CD14-positive monocyte (primary cell): ENCODE measurements at regions not wholly inside any gene's neighbourhood (a gene's known extent, or its start where the extent isn't known, plus 50 kb on each side); places are given as distances from the start of the nearest gene placed in this dataset.

Experiments
- DNase-seq, 3 donors: peaks; one replicate each; pipeline ENCODE4 v3.0.0-alpha.2; 2011 to 2022
- H2AFZ ChIP-seq: 2 replicates; pipeline ENCODE4 v1.6.0; 2012; ENCODE audit warnings: mild to moderate bottlenecking, low read depth, low read length, inconsistent platforms; ENCODE audit not compliant: insufficient read depth, poor library complexity, severe bottlenecking
- H3K27ac ChIP-seq, 2 donors: 1 replicate in 1 of 2; 2 replicates in 1 of 2; pipeline ENCODE4 v1.5.1; 2012 to 2013; ENCODE audit warnings: low read length in 2 of 2, control low read depth in 1 of 2, inconsistent platforms in 1 of 2, low read depth in 1 of 2, mild to moderate bottlenecking in 1 of 2
- H3K27me3 ChIP-seq, 2 donors: one replicate each; pipeline versions ENCODE4 v1.6.0 to v1.6.1; 2011 to 2013; ENCODE audit warnings: low read length in 2 of 2; ENCODE audit not compliant: control insufficient read depth in 2 of 2, insufficient read depth in 2 of 2
- H3K36me3 ChIP-seq, 2 donors: replicated peaks in 1 of 2; 1 replicate in 1 of 2; 2 replicates in 1 of 2; pipeline versions ENCODE4 v1.5.1 to v1.6.1; 2012 to 2013; ENCODE audit warnings: low read length in 2 of 2, control low read depth in 1 of 2, inconsistent platforms in 1 of 2, mild to moderate bottlenecking in 1 of 2; ENCODE audit not compliant: insufficient read depth in 2 of 2, control insufficient read depth in 1 of 2
- H3K4me1 ChIP-seq, 2 donors: 1 replicate in 1 of 2; 2 replicates in 1 of 2; pipeline versions ENCODE4 v1.5.1 to v1.6.1; 2012 to 2013; ENCODE audit warnings: low read length in 2 of 2, control low read depth in 1 of 2, inconsistent platforms in 1 of 2, mild to moderate bottlenecking in 1 of 2, moderate library complexity in 1 of 2; ENCODE audit not compliant: insufficient read depth in 2 of 2, control insufficient read depth in 1 of 2
- H3K4me2 ChIP-seq: replicated peaks from 2 replicates; pipeline ENCODE3; 2012; ENCODE audit warnings: low read length, moderate library complexity, mild to moderate bottlenecking; ENCODE audit not compliant: poor library complexity, severe bottlenecking; ENCODE audit errors: extremely low read depth
- H3K4me3 ChIP-seq, 3 experiments: fragments of 200-600 bp in 1 of 3; sonication (generic) in 1 of 3; replicated peaks in 1 of 3; 1 replicate in 2 of 3; 2 replicates in 1 of 3; pipeline ENCODE4 v1.5.1; 2011 to 2013; ENCODE audit warnings: low read length in 3 of 3, mild to moderate bottlenecking in 3 of 3, control low read depth in 2 of 3, low read depth in 2 of 3, inconsistent platforms in 1 of 3, moderate library complexity in 1 of 3
- H3K79me2 ChIP-seq: 2 replicates; pipeline ENCODE4 v1.6.0; 2012; ENCODE audit warnings: mild to moderate bottlenecking, control low read depth, inconsistent platforms, low read length, moderate library complexity; ENCODE audit not compliant: insufficient read depth
- H3K9ac ChIP-seq: 2 replicates; pipeline ENCODE4 v1.6.0; 2017; ENCODE audit warnings: low read length, mild to moderate bottlenecking; ENCODE audit not compliant: insufficient read depth, poor library complexity, severe bottlenecking
- H3K9me3 ChIP-seq, 2 donors: replicated peaks in 1 of 2; 1 replicate in 1 of 2; 2 replicates in 1 of 2; pipeline versions ENCODE4 v1.5.1 to v1.6.1; 2012 to 2013; ENCODE audit warnings: low read length in 2 of 2, control low read depth in 1 of 2; ENCODE audit not compliant: control insufficient read depth in 1 of 2, insufficient read depth in 1 of 2
- H4K20me1 ChIP-seq: 2 replicates; pipeline ENCODE4 v1.6.0; 2012; ENCODE audit warnings: mild to moderate bottlenecking, low read length, control low read depth, moderate library complexity; ENCODE audit not compliant: insufficient read depth
- H3K27ac Mint-ChIP-seq, 7 donors: one replicate each; pipeline ENCODE4 v1.8.0; 2020; ENCODE audit warnings: mild to moderate bottlenecking in 7 of 7, mixed read lengths in 7 of 7, moderate library complexity in 6 of 7, inconsistent platforms in 2 of 7
- H3K27me3 Mint-ChIP-seq, 3 donors: one replicate each; pipeline ENCODE4 v1.8.0; 2021 to 2022; ENCODE audit warnings: low read depth in 3 of 3, mild to moderate bottlenecking in 3 of 3, mixed read lengths in 3 of 3, moderate library complexity in 3 of 3, inconsistent platforms in 1 of 3
- H3K36me3 Mint-ChIP-seq, 2 donors: one replicate each; pipeline ENCODE4 v1.8.0; 2020; ENCODE audit warnings: mixed read lengths in 2 of 2, inconsistent platforms in 1 of 2, mild to moderate bottlenecking in 1 of 2
- H3K4me1 Mint-ChIP-seq: one replicate; pipeline ENCODE4 v1.8.0; 2020; ENCODE audit warnings: mild to moderate bottlenecking, mixed read lengths
- H3K4me3 Mint-ChIP-seq, 2 donors: one replicate each; pipeline ENCODE4 v1.8.0; 2020; ENCODE audit warnings: mild to moderate bottlenecking in 2 of 2, mixed read lengths in 2 of 2, moderate library complexity in 1 of 2
- H3K9me3 Mint-ChIP-seq, 7 donors: one replicate each; pipeline ENCODE4 v1.8.0; 2020 to 2022; ENCODE audit warnings: mixed read lengths in 7 of 7, mild to moderate bottlenecking in 6 of 7, moderate library complexity in 6 of 7, inconsistent platforms in 2 of 7
- WGBS: methylation state at CpG from one replicate; pipeline ENCODE4 v1.1.5; 2013; ENCODE audit warnings: missing lambda C conversion rate; ENCODE audit not compliant: insufficient coverage; 5-methylcytosine and 5-hydroxymethylcytosine counted together
- intact Hi-C, 2 donors: fragments of 100-400 bp; cut with micrococcal nuclease; formaldehyde crosslinking; loops; one replicate each; pipeline versions ENCODE4 v1.15.0 to v1.15.1; 2023
- TF ChIP-seq, protein P1 (sequence below): fragments of 200-600 bp; IDR thresholded peaks from one replicate; pipeline ENCODE4 v1.8.0; 2022; ENCODE audit warnings: antibody characterized with exemption, mild to moderate bottlenecking

DNA sequence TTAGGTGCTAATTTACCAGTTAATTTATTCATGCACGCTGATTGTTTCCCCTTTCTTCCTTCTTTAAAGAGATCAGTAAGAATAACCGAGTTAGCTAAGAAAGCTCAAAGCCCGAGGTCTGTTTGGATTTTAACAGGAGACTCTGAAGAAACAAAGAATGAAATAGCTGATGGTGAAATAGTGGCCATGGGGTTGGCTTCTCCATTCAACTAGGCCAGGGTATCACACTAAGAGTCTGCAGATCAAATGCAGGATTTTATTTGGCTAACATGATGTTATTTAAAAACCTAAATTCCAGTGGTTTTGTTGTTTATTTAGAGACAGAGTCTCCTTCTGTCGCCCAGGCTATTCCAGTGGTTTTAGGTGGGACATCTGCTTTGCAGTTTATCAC, 65.2 kb upstream of the SYPL1 start:
- Mint-ChIP-seq H3K9me3 (peaks cover 0 to 1% (median 0%) of the 10 kb centered on the region in 7 donors), H3K4me3 (no peak overlapping the region), H3K27ac (peak overlapping the region in 1 of 7 donors; percentile 34), H3K27me3 (peaks cover 9 to 26% (median 12%) of the 10 kb centered on the region in 3 donors), H3K4me1 (peaks cover 4% of the 10 kb centered on the region), H3K36me3 (no peaks in the 10 kb centered on the region)
- H3K4me2 ChIP-seq, result no peak overlapping the region
- H3K4me3 ChIP-seq, result no peak overlapping the region
- H3K36me3 ChIP-seq, result no peaks in the 10 kb centered on the region
- H3K27ac ChIP-seq, result no peak overlapping the region
- no peak for DNase-seq
- WGBS, result 88% methylated on average over 1 of the region's 4 CpGs
- no peak overlapping the region for H2AFZ ChIP-seq
- H3K27me3 ChIP-seq, result peaks cover 0 to 5% of the 10 kb centered on the region in 2 donors
- TF ChIP-seq, protein P1, sequence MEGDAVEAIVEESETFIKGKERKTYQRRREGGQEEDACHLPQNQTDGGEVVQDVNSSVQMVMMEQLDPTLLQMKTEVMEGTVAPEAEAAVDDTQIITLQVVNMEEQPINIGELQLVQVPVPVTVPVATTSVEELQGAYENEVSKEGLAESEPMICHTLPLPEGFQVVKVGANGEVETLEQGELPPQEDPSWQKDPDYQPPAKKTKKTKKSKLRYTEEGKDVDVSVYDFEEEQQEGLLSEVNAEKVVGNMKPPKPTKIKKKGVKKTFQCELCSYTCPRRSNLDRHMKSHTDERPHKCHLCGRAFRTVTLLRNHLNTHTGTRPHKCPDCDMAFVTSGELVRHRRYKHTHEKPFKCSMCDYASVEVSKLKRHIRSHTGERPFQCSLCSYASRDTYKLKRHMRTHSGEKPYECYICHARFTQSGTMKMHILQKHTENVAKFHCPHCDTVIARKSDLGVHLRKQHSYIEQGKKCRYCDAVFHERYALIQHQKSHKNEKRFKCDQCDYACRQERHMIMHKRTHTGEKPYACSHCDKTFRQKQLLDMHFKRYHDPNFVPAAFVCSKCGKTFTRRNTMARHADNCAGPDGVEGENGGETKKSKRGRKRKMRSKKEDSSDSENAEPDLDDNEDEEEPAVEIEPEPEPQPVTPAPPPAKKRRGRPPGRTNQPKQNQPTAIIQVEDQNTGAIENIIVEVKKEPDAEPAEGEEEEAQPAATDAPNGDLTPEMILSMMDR, result no peak
- H3K4me1 ChIP-seq, result no peaks in the 10 kb centered on the region
- no peaks in the 10 kb centered on the region for H3K79me2 ChIP-seq
- no peak overlapping the region for H3K9ac ChIP-seq
- H4K20me1 ChIP-seq, result no peaks in the 10 kb centered on the region
- H3K9me3 ChIP-seq, result no peaks in the 10 kb centered on the region
- intact Hi-C loops, result loop anchor here (5.0 kb wide), 3 partner anchors 285 to 560 kb away; no protein-coding TSS in a partner anchor

DNA sequence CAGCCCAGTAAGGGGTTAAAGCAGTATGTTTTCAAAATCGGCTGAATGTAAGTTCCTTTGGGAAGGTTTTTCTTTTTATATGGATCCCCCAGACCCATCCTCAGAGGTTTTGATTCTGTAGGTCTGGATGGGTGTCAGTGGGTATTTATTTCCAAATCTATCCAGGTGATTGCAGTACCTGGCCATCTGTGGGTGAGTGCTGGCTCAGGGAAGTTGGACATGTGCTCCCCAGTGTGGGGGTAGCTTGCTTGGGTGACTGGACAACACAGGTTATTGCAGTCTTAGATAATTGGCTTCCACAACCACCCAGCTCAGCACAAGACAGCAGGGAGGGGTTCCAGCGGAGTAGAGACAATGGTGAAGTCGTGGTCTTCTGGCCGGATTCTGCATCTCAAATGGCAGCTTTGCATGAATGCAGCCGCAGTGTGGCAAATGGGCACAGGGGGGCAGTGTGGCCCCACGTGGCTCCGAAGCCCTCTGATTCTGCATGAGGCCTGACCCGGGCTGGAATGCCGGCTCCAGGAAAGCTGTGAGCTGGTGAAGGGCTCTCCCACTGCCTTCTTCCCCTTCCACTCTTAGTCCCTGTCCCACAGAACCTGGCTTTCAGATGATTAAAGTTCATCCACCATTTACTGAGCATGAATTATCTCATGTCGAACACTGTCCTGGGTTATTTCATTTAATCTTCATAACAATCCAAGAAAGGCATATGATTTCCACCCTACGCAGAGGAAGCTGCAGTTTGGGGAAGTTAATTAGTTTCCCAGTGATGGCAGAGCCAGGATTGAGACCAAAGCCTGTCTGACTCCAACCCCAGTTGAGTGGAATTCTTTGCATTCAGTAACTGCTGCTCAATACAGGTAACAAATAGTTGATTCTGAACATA, 64.5 kb upstream of the SYPL1 start:
- H2AFZ ChIP-seq, result peak overlapping the region; percentile 22
- peak; percentile 44 to 66 (median 60) for DNase-seq
- H3K4me1 ChIP-seq, result no peaks in the 10 kb centered on the region
- Mint-ChIP-seq H3K4me1 (peaks cover 4% of the 10 kb centered on the region), H3K4me3 (peak overlapping the region in 1 of 2 donors; percentile 40), H3K9me3 (peaks cover 0 to 1% (median 0%) of the 10 kb centered on the region in 7 donors), H3K36me3 (no peaks in the 10 kb centered on the region), H3K27ac (peak overlapping the region in 1 of 7 donors; percentile 35), H3K27me3 (peaks cover 9 to 26% (median 12%) of the 10 kb centered on the region in 3 donors)
- no peak overlapping the region for H3K4me3 ChIP-seq
- no peak overlapping the region for H3K9ac ChIP-seq
- 3% methylated on average over 8 of the region's 11 CpGs for WGBS
- intact Hi-C loops, result loop anchor here (5.0 kb wide), 3 partner anchors 286 to 561 kb away; no protein-coding TSS in a partner anchor
- H4K20me1 ChIP-seq, result no peaks in the 10 kb centered on the region
- no peaks in the 10 kb centered on the region for H3K36me3 ChIP-seq
- H3K27ac ChIP-seq, result no peak overlapping the region
- H3K9me3 ChIP-seq, result no peaks in the 10 kb centered on the region
- TF ChIP-seq, protein P1, result peak; percentile 86
- peaks cover 0 to 5% of the 10 kb centered on the region in 2 donors for H3K27me3 ChIP-seq
- no peak overlapping the region for H3K4me2 ChIP-seq
- no peaks in the 10 kb centered on the region for H3K79me2 ChIP-seq
